ENCODE measurements at regions not wholly inside any gene's neighbourhood (a gene's known extent, or its start where the extent isn't known, plus 50 kb on each side); places are given as distances from the start of the nearest gene placed in this dataset.
"Not testable (repeated sequence)": the region's sequence is repeated elsewhere in the genome, so short reads cannot be mapped to it uniquely, and the experiment has no call there.

- Mint-ChIP-seq H3K27ac (no peak overlapping the region), H3K4me1 (ENCODE audit: low read depth) (no peaks in the 10 kb centered on the region), H3K27me3 (no peaks in the 10 kb centered on the region), H3K36me3 (ENCODE audit: low read depth) (no peaks in the 10 kb centered on the region), H3K4me3 (no peak overlapping the region), H3K9me3 (peaks cover 7% of the 10 kb centered on the region)
- DNase-seq: no peak
- ChIA-PET CTCF (no interaction called here), POLR2A (no interaction called here)
- ATAC-seq: no peak
- intact Hi-C loops (cut with micrococcal nuclease): no loop called here
- no peak for TF ChIP-seq CTCF (IDR thresholded peaks at IDR 0.05)
Measured at GRCh38 chr6:102764317-102764716, 1370.8 kb downstream of the GRIK2 start.

- ATAC-seq (no peak), DNase-seq (no peak)
- Mint-ChIP-seq H3K9me3 (peaks cover 5% of the 10 kb centered on the region), H3K4me3 (no peak overlapping the region), H3K4me1 (ENCODE audit: low read depth) (no peaks in the 10 kb centered on the region), H3K27me3 (no peaks in the 10 kb centered on the region), H3K36me3 (ENCODE audit: low read depth) (no peaks in the 10 kb centered on the region), H3K27ac (no peak overlapping the region)
- TF ChIP-seq CTCF (IDR thresholded peaks at IDR 0.05): no peak
- ChIA-PET CTCF (no interaction called here), POLR2A (no interaction called here)
- intact Hi-C loops (cut with micrococcal nuclease): no loop called here
Measured at GRCh38 chr6:102763891-102764290, 1370.4 kb downstream of the GRIK2 start.

GRCh38 chr6:102761872-102762271 lies 1368.4 kb downstream of the GRIK2 start:
- peaks cover 6% of the 10 kb centered on the region for H3K9me3 Mint-ChIP-seq
- no peaks in the 10 kb centered on the region for H3K36me3 Mint-ChIP-seq (ENCODE audit: low read depth)
- intact Hi-C loops (cut with micrococcal nuclease): no loop called here
- no peaks in the 10 kb centered on the region for H3K4me1 Mint-ChIP-seq (ENCODE audit: low read depth)
- ChIA-PET POLR2A (no interaction called here), CTCF (interaction anchor here (0.8 kb wide), 1 partner anchor 362 kb away, joined by 3 read pairs; no protein-coding TSS in a partner anchor)
- DNase-seq (no peak), ATAC-seq (no peak)
- H3K27me3 Mint-ChIP-seq: no peaks in the 10 kb centered on the region
- no peak overlapping the region for H3K4me3 Mint-ChIP-seq
- TF ChIP-seq CTCF (IDR thresholded peaks at IDR 0.05): no peak
- H3K27ac Mint-ChIP-seq: no peak overlapping the region

GRCh38 chr6:102759415-102759814 lies 1365.9 kb downstream of the GRIK2 start:
- H3K4me3 Mint-ChIP-seq: no peak overlapping the region
- no peaks in the 10 kb centered on the region for H3K27me3 Mint-ChIP-seq
- CTCF ChIA-PET: no interaction called here
- no peak overlapping the region for H3K27ac Mint-ChIP-seq
- ATAC-seq: no peak
- intact Hi-C loops (cut with micrococcal nuclease): no loop called here
- no peak for TF ChIP-seq CTCF (IDR thresholded peaks at IDR 0.05)
- H3K9me3 Mint-ChIP-seq: peaks cover 6% of the 10 kb centered on the region
- DNase-seq: no peak
- POLR2A ChIA-PET: no interaction called here
- H3K4me1 Mint-ChIP-seq (ENCODE audit: low read depth): no peaks in the 10 kb centered on the region
- no peaks in the 10 kb centered on the region for H3K36me3 Mint-ChIP-seq (ENCODE audit: low read depth)

- H3K4me1 Mint-ChIP-seq (ENCODE audit: low read depth); H3K4me3 Mint-ChIP-seq; H3K36me3 Mint-ChIP-seq (ENCODE audit: low read depth); CTCF ChIA-PET; H3K27ac Mint-ChIP-seq; H3K9me3 Mint-ChIP-seq; DNase-seq; POLR2A ChIA-PET; ATAC-seq; intact Hi-C loops (cut with micrococcal nuclease); H3K27me3 Mint-ChIP-seq: not testable (repeated sequence)
Measured at GRCh38 chr6:102758536-102758935, 1365.0 kb downstream of the GRIK2 start.

Data from activated CD8-positive, alpha-beta T cell treated with anti-CD3 and anti-CD28 coated beads for 36 hours (primary cell).